ENCODE measurements at regions not wholly inside any gene's neighbourhood (a gene's known extent, or its start where the extent isn't known, plus 50 kb on each side); places are given as distances from the start of the nearest gene placed in this dataset.
"Not testable (repeated sequence)": the region's sequence is repeated elsewhere in the genome, so short reads cannot be mapped to it uniquely, and the experiment has no call there.

GRCh38 chr15:19965574-19965973, 576.0 kb downstream of the GOLGA6L6 start:
- H3K27me3 ChIP-seq (ENCODE audit: control insufficient read depth, insufficient read depth, low read length); H3K36me3 ChIP-seq (ENCODE audit: control insufficient read depth in 2 of 3, insufficient read depth in 3 of 3, low read length in 3 of 3); intact Hi-C loops (cut with DNase I); H3K9me3 ChIP-seq (ENCODE audit: control insufficient read depth in 2 of 3, insufficient read depth in 1 of 3, low read length in 3 of 3); DNase-seq; H3K27ac ChIP-seq (ENCODE audit: low read depth in 2 of 2, low read length in 2 of 2); H3K4me1 ChIP-seq (ENCODE audit: control insufficient read depth in 2 of 3, insufficient read depth in 2 of 3, low read depth in 1 of 3, low read length in 3 of 3); H3K9ac ChIP-seq (ENCODE audit: low read length in 3 of 3); H3K4me3 ChIP-seq (ENCODE audit: low read length in 3 of 3); FAIRE-seq: not testable (repeated sequence)

DNA sequence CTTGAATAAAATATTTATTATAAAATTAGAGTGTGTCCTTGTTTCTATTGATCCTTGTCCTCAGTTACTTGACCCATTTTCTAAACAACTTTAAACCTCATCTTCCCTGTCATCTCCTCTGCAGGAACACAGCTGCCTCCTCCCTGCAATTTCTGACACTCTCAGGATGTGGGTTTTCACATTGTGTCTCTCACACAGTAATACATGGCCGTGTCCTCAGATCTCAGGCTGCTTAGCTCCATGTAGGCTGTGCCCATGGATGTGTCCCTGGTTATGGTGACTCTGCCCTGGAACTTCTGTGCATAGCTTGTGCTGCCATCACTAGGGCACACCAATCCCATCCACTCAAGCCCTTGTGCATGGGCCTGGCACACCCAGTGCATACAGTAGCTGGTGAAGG, 577.1 kb downstream of the GOLGA6L6 start:
- FAIRE-seq; DNase-seq; H3K4me1 ChIP-seq (ENCODE audit: control insufficient read depth in 2 of 3, insufficient read depth in 2 of 3, low read depth in 1 of 3, low read length in 3 of 3); H3K4me3 ChIP-seq (ENCODE audit: low read length in 3 of 3); H3K27ac ChIP-seq (ENCODE audit: low read depth in 2 of 2, low read length in 2 of 2); H3K36me3 ChIP-seq (ENCODE audit: control insufficient read depth in 2 of 3, insufficient read depth in 3 of 3, low read length in 3 of 3); H3K9me3 ChIP-seq (ENCODE audit: control insufficient read depth in 2 of 3, insufficient read depth in 1 of 3, low read length in 3 of 3); intact Hi-C loops (cut with DNase I); H3K9ac ChIP-seq (ENCODE audit: low read length in 3 of 3); H3K27me3 ChIP-seq (ENCODE audit: control insufficient read depth, insufficient read depth, low read length): not testable (repeated sequence)

DNA sequence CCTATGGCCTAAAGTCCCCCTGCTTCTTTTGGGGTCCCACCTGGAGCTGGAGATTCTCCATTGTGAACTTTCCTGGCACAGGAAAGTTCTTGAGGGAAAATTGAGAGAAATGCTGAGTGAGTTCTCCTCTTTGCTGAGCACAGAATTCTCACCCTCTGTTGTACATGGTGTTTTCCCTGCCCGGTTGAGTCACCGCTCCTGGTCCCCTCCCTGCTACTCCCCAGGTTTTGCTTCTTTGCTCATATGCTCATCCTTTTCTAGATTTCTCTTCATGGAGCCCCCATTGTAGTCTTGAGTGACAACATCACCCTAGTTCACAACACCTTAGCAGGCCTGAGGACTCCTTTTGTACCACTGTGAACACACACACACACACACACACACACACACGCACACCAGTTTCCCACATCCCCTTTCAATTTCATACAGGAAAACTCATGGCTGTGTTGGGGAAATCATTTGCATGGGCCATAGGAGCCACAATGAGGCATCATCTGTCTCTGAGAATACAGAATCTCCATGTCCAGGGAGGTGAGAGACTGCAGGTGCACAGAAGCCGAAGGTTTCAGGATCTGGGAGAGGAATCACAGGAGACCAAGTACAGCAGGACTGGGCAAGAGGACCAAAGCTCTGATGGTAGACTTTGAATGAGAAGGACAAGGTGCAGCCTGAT, 585.3 kb downstream of the GOLGA6L6 start:
- no peaks in the 10 kb centered on the region for H3K4me1 ChIP-seq (ENCODE audit: control insufficient read depth in 2 of 3, insufficient read depth in 2 of 3, low read depth in 1 of 3, low read length in 3 of 3)
- FAIRE-seq (no peak), DNase-seq (no peak)
- no peak overlapping the region for H3K27ac ChIP-seq (ENCODE audit: low read depth in 2 of 2, low read length in 2 of 2)
- TF ChIP-seq CTCF (IDR thresholded peaks at IDR 0.05; ENCODE audit: borderline replicate concordance, extremely low read depth, insufficient read depth) = no peak
- no peaks in the 10 kb centered on the region for H3K27me3 ChIP-seq (ENCODE audit: control insufficient read depth, insufficient read depth, low read length)
- no peaks in the 10 kb centered on the region for H3K36me3 ChIP-seq (ENCODE audit: control insufficient read depth in 2 of 3, insufficient read depth in 3 of 3, low read length in 3 of 3)
- H3K9ac ChIP-seq (ENCODE audit: low read length in 3 of 3) = no peak overlapping the region
- H3K4me3 ChIP-seq (ENCODE audit: low read length in 3 of 3) = no peak overlapping the region
- intact Hi-C loops (cut with DNase I) = no loop called here
- H3K9me3 ChIP-seq (ENCODE audit: control insufficient read depth in 2 of 3, insufficient read depth in 1 of 3, low read length in 3 of 3) = no peaks in the 10 kb centered on the region

GRCh38 chr15:19944261-19944888, 597.2 kb downstream of the GOLGA6L6 start:
- Histone ChIP-seq H3K4me3 (ENCODE audit: low read length in 3 of 3) (no peak overlapping the region), H3K9ac (ENCODE audit: low read length in 3 of 3) (no peak overlapping the region), H3K4me1 (ENCODE audit: control insufficient read depth in 2 of 3, insufficient read depth in 2 of 3, low read depth in 1 of 3, low read length in 3 of 3) (no peaks in the 10 kb centered on the region), H3K36me3 (ENCODE audit: control insufficient read depth in 2 of 3, insufficient read depth in 3 of 3, low read length in 3 of 3) (no peaks in the 10 kb centered on the region), H3K27ac (ENCODE audit: low read depth in 2 of 2, low read length in 2 of 2) (no peak overlapping the region), H3K27me3 (ENCODE audit: control insufficient read depth, insufficient read depth, low read length) (no peaks in the 10 kb centered on the region), H3K9me3 (ENCODE audit: control insufficient read depth in 2 of 3, insufficient read depth in 1 of 3, low read length in 3 of 3) (no peaks in the 10 kb centered on the region)
- FAIRE-seq = no peak
- no peak for TF ChIP-seq CTCF (IDR thresholded peaks at IDR 0.05; ENCODE audit: borderline replicate concordance, extremely low read depth, insufficient read depth)
- intact Hi-C loops (cut with DNase I) = no loop called here
- peak in 1 of 5 donors; percentile 70 for DNase-seq

Measured in kidney (tissue), 13 donors.